Calu3 (cell line): ENCODE measurements at regions not wholly inside any gene's neighbourhood (a gene's known extent, or its start where the extent isn't known, plus 50 kb on each side); places are given as distances from the start of the nearest gene placed in this dataset.

ENCODE experiments used
- BruUV-seq: library from RNA; stranded (reverse); fragments of 400-500 nt; replicated peaks from 2 replicates; lab custom pipeline; 2021; lab: Mats Ljungman, UMichigan
- CTCF ChIA-PET: fragments of 300-600 bp; sonication (Branson Sonifier 250); formaldehyde crosslinking; loops from one replicate; lab custom pipeline; 2022; ENCODE audit warnings: antibody characterized with exemption; lab: Charles Lee
- DNase-seq: peaks from one replicate; pipeline ENCODE4 v3.0.0; 2022
- H3K27ac Mint-ChIP-seq: one replicate; pipeline ENCODE4 v1.8.0; 2022; ENCODE audit warnings: mixed read lengths; ENCODE audit not compliant: unreplicated experiment
- H3K27me3 Mint-ChIP-seq: one replicate; pipeline ENCODE4 v1.8.0; 2022; ENCODE audit warnings: mixed read lengths; ENCODE audit not compliant: unreplicated experiment
- H3K36me3 Mint-ChIP-seq: one replicate; pipeline ENCODE4 v1.8.0; 2022; ENCODE audit warnings: mild to moderate bottlenecking, moderate library complexity, mixed read lengths; ENCODE audit not compliant: insufficient read depth, unreplicated experiment
- H3K4me1 Mint-ChIP-seq: one replicate; pipeline ENCODE4 v1.8.0; 2022; ENCODE audit warnings: mild to moderate bottlenecking, low read depth, mixed read lengths; ENCODE audit not compliant: unreplicated experiment
- H3K4me3 Mint-ChIP-seq: one replicate; pipeline ENCODE4 v1.8.0; 2022; ENCODE audit warnings: mild to moderate bottlenecking, low read depth, moderate library complexity, mixed read lengths; ENCODE audit not compliant: unreplicated experiment
- H3K9me3 Mint-ChIP-seq: one replicate; pipeline ENCODE4 v1.8.0; 2022; ENCODE audit warnings: low read depth, mixed read lengths; ENCODE audit not compliant: unreplicated experiment
- intact Hi-C: fragments of 100-400 bp; cut with micrococcal nuclease; formaldehyde crosslinking; loops from one replicate; pipeline ENCODE4 v1.10.0; 2022; ENCODE audit not compliant: unreplicated experiment
- TF ChIP-seq, protein P1 (sequence below): fragments of 200-600 bp; IDR thresholded peaks from one replicate; pipeline ENCODE4 v1.8.0; 2022; ENCODE audit warnings: antibody characterized with exemption; ENCODE audit not compliant: unreplicated experiment

DNA sequence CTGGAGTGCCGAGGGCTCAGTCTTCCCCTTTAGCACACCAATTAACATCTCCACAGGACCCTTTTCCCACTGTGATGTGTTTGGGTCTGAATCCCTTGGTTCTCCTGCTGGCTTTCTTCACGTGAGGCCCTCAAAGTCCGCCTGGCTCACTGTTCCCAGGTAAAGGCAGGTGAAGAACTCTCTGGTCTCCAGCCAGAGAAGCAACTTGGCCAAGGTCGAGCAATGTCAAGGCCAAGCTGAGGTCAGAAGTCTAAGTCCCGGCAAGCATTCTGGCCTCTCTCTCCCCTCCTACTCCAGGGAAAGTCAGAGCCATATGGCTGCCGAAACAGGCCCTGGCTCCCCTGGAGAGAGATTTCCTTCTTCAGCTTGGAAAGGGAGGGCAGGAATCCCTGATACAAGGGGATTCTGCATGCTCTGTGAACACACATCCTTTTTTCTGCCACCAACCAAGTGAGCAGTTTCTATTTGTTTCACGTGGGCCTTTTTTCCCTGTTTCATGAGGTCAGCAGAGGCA is 61.4 kb upstream of the ESRRB start:
- intact Hi-C loops = no loop called here
- CTCF ChIA-PET = no interaction called here

DNA sequence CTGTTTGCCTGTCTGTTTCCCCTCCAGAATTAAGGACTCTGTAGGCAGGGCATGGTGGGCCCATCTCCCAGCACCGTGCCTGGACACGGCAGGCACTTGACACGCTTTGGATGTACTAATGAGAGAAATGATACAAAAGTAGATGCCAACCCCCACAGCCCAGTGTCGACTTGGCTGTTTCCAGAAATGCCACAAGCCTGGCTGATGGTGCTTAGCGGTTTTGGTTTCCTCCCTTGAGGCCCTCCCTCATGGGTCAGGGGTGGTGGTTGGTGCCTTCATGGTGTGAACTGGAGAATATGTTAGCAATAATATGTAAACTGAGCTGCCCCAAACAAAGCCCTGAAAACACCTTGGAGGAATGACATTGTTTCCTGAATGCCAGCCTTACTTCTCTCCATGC is 55.5 kb upstream of the ESRRB start:
- CTCF ChIA-PET = no interaction called here

More for the DNA sequence above, 61.4 kb upstream of the ESRRB start:
- BruUV-seq = no TSS peak
- peaks cover 47% of the 10 kb centered on the region for H3K27me3 Mint-ChIP-seq
- H3K4me3 Mint-ChIP-seq = no peak overlapping the region
- TF ChIP-seq, protein P1, sequence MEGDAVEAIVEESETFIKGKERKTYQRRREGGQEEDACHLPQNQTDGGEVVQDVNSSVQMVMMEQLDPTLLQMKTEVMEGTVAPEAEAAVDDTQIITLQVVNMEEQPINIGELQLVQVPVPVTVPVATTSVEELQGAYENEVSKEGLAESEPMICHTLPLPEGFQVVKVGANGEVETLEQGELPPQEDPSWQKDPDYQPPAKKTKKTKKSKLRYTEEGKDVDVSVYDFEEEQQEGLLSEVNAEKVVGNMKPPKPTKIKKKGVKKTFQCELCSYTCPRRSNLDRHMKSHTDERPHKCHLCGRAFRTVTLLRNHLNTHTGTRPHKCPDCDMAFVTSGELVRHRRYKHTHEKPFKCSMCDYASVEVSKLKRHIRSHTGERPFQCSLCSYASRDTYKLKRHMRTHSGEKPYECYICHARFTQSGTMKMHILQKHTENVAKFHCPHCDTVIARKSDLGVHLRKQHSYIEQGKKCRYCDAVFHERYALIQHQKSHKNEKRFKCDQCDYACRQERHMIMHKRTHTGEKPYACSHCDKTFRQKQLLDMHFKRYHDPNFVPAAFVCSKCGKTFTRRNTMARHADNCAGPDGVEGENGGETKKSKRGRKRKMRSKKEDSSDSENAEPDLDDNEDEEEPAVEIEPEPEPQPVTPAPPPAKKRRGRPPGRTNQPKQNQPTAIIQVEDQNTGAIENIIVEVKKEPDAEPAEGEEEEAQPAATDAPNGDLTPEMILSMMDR = no peak
- no peaks in the 10 kb centered on the region for H3K36me3 Mint-ChIP-seq
- no peaks in the 10 kb centered on the region for H3K4me1 Mint-ChIP-seq
- no peak overlapping the region for H3K27ac Mint-ChIP-seq
- H3K9me3 Mint-ChIP-seq = no peaks in the 10 kb centered on the region
- no peak for DNase-seq

DNA sequence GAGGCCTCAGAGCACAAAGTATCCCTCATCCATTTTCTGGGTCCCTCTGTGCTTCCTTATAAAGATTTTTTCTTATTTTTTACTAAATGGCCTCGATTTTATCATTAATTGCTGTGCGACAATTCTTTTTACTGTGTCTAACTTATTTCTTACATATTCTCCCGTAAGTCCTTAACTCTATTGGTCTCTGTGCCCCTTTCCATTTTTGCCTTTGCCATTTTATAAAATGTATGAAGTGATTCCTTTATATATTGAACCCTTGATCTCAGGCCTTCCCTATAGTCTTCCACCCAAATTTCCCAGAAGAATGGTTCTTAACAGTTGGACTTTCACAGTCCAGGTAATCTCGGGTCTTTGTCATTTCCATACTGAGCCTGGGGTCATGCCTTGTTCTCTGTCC is 55.0 kb upstream of the ESRRB start:
- no peak overlapping the region for H3K4me3 Mint-ChIP-seq
- no peaks in the 10 kb centered on the region for H3K4me1 Mint-ChIP-seq
- no peak for DNase-seq
- intact Hi-C loops = no loop called here
- CTCF ChIA-PET = no interaction called here
- no peaks in the 10 kb centered on the region for H3K9me3 Mint-ChIP-seq
- peaks cover 69% of the 10 kb centered on the region for H3K27me3 Mint-ChIP-seq
- no peaks in the 10 kb centered on the region for H3K36me3 Mint-ChIP-seq
- H3K27ac Mint-ChIP-seq = no peak overlapping the region
- TF ChIP-seq, protein P1 = no peak
- BruUV-seq = no TSS peak

More for the DNA sequence above, 55.5 kb upstream of the ESRRB start:
- Mint-ChIP-seq H3K4me3 (no peak overlapping the region), H3K27me3 (peaks cover 69% of the 10 kb centered on the region), H3K27ac (no peak overlapping the region), H3K4me1 (no peaks in the 10 kb centered on the region), H3K36me3 (no peaks in the 10 kb centered on the region), H3K9me3 (no peaks in the 10 kb centered on the region)
- BruUV-seq = no TSS peak
- no peak for DNase-seq
- intact Hi-C loops = no loop called here
- TF ChIP-seq, protein P1 = no peak

DNA sequence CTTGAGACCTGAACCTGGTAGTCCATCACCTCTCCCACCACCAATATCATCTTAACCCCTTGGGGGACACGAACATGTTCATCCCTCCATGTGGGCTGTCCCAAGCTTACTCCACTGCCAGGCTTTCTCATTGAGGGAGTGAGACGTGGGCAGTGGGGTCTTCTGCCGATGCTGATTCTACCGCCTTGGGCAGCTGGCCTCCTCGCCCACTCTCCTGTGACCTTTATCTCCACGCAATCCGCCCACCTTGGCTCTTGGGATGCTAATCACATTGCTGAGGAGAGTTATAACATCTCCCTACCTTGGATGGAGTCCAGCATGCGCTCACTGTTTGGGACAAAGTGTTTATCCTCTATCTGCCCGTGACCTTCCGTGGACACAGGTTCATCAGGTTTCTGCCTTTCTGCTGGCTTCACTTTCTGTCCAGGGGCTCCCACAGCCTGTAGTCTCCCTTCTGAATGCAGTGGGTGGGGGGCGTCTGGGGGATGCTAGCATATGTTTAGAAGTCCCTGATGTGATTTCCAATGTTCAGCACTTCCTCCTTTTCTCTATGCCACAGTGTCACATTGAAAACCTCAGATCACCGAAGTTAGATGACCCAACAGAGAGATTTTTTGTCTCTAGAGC is 53.2 kb upstream of the ESRRB start:
- no peak for DNase-seq
- TF ChIP-seq, protein P1 = no peak
- Mint-ChIP-seq H3K9me3 (no peaks in the 10 kb centered on the region), H3K27ac (no peak overlapping the region), H3K4me3 (no peak overlapping the region), H3K4me1 (no peaks in the 10 kb centered on the region), H3K36me3 (no peaks in the 10 kb centered on the region), H3K27me3 (peaks cover 72% of the 10 kb centered on the region)
- CTCF ChIA-PET = no interaction called here
- intact Hi-C loops = no loop called here
- BruUV-seq = no TSS peak
